Cardiac muscle cell (in vitro differentiated cells and primary cell): ENCODE measurements at regions not wholly inside any gene's neighbourhood (a gene's known extent, or its start where the extent isn't known, plus 50 kb on each side); places are given as distances from the start of the nearest gene placed in this dataset.

Experiments used
- DNase-seq, 2 donors: peaks; one replicate each; pipeline versions ENCODE4 v3.0.0 to v3.0.0-alpha.2; 2010 to 2017; ENCODE audit warnings: low read depth in 1 of 2, low spot score in 1 of 2
- H3K27ac ChIP-seq: fragments of 200-600 bp; sonication (generic); 2 replicates; pipeline ENCODE4 v1.5.1; 2016
- H3K27me3 ChIP-seq: fragments of 200-600 bp; sonication (generic); 2 replicates; pipeline ENCODE4 v1.6.0; 2016; ENCODE audit warnings: control low read depth
- H3K36me3 ChIP-seq: fragments of 200-600 bp; sonication (generic); 2 replicates; pipeline ENCODE4 v1.5.1; 2016; ENCODE audit warnings: control low read depth
- H3K4me1 ChIP-seq: fragments of 200-600 bp; sonication (generic); 2 replicates; pipeline ENCODE4 v1.8.1; 2017; ENCODE audit warnings: low read depth, mild to moderate bottlenecking, mixed run types
- H3K4me3 ChIP-seq: fragments of 200-600 bp; sonication (generic); 2 replicates; pipeline ENCODE4 v1.5.1; 2016; ENCODE audit warnings: mild to moderate bottlenecking
- H3K9me3 ChIP-seq: fragments of 200-600 bp; sonication (generic); 2 replicates; pipeline ENCODE4 v1.5.1; 2017; ENCODE audit warnings: low read depth, mild to moderate bottlenecking, control low read depth
- TF ChIP-seq, protein P1 (sequence below): IDR thresholded peaks from 2 replicates; pipeline ENCODE4 v1.5.1; 2012; ENCODE audit warnings: low read depth, mild to moderate bottlenecking, low read length

DNA sequence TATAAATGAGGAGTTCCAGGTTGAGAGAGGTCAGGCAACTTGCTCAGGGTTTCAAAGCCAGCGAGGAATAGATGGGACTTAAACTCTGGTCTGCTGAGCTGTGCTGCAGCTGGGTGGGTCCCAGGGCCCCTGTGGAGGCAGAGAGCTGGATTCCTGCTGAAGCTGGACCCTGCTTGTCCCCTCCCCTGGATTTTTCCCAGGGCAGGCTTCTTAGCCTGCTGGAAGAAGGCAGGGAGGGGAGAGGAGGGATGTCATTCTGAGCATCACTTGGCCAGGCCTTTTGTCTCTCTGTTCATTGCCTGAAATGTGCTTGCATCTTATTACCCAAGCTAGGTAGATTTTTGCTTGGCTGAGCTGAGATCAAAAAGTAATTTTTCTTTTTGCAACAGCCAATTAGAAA lies 133.7 kb downstream of the DHX35 start:
- Histone ChIP-seq H3K36me3 (no peaks in the 10 kb centered on the region), H3K9me3 (no peaks in the 10 kb centered on the region), H3K4me3 (no peak overlapping the region), H3K4me1 (no peaks in the 10 kb centered on the region), H3K27me3 (no peaks in the 10 kb centered on the region), H3K27ac (no peak overlapping the region)
- TF ChIP-seq, protein P1, sequence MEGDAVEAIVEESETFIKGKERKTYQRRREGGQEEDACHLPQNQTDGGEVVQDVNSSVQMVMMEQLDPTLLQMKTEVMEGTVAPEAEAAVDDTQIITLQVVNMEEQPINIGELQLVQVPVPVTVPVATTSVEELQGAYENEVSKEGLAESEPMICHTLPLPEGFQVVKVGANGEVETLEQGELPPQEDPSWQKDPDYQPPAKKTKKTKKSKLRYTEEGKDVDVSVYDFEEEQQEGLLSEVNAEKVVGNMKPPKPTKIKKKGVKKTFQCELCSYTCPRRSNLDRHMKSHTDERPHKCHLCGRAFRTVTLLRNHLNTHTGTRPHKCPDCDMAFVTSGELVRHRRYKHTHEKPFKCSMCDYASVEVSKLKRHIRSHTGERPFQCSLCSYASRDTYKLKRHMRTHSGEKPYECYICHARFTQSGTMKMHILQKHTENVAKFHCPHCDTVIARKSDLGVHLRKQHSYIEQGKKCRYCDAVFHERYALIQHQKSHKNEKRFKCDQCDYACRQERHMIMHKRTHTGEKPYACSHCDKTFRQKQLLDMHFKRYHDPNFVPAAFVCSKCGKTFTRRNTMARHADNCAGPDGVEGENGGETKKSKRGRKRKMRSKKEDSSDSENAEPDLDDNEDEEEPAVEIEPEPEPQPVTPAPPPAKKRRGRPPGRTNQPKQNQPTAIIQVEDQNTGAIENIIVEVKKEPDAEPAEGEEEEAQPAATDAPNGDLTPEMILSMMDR = no peak
- no peak for DNase-seq

DNA sequence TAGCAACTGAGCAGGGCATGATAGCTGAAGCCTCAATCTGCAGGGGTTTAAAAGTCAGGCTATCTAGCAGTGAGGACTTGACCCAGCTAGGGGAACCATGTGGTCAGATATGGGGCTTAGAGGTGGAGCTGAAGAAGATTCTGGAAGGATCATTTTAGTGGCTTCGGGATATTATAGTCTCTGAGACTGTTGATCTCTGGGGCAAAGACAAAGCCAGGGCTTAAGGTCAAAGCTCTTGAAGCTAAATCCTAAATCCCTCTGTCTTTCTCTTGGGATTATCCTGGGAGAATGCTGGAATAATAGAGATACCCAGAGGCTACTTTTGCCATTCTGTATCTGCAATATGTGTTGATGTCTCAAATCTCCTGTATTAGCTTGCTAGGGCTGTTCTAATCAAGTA lies 132.2 kb downstream of the DHX35 start:
- H3K27ac ChIP-seq = no peak overlapping the region
- no peaks in the 10 kb centered on the region for H3K4me1 ChIP-seq
- no peaks in the 10 kb centered on the region for H3K27me3 ChIP-seq
- DNase-seq = no peak
- H3K36me3 ChIP-seq = no peaks in the 10 kb centered on the region
- no peak overlapping the region for H3K4me3 ChIP-seq
- H3K9me3 ChIP-seq = no peaks in the 10 kb centered on the region
- TF ChIP-seq, protein P1 = no peak

DNA sequence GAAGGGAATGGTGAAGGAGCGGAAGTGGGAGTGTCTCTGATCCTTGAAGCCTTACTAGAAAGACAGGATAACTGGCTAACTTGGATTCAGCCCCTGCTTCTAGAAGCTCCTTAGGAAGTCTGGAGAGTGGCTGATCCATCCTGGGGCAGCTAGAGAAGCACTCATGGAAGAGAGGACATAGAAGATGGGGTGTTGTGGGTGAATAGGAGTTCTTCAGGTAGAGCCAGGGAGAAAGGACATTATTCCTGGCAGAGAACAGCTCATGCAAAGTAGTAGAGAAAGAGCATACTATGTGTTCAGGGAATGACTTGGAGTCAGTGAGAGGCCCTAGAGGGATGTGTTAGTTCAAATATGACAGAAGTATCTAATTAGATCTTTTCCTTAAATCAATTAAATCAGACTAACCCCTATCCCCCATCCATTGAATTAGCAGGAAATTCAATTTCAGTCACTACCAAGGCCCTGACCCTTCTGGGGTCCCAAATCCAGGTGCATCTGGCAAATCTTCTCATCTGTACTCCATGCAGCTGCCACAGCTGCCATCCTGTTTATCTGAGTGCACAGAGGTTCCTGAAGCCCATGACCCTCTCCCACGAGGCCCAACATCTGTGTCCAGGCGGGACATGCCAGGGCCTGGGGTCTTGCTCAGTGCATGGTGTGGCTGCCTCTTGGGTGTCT lies 130.7 kb downstream of the DHX35 start:
- Histone ChIP-seq H3K36me3 (no peaks in the 10 kb centered on the region), H3K4me3 (no peak overlapping the region), H3K27me3 (no peaks in the 10 kb centered on the region), H3K27ac (no peak overlapping the region), H3K9me3 (no peaks in the 10 kb centered on the region), H3K4me1 (no peaks in the 10 kb centered on the region)
- DNase-seq = no peak
- TF ChIP-seq, protein P1 = no peak

DNA sequence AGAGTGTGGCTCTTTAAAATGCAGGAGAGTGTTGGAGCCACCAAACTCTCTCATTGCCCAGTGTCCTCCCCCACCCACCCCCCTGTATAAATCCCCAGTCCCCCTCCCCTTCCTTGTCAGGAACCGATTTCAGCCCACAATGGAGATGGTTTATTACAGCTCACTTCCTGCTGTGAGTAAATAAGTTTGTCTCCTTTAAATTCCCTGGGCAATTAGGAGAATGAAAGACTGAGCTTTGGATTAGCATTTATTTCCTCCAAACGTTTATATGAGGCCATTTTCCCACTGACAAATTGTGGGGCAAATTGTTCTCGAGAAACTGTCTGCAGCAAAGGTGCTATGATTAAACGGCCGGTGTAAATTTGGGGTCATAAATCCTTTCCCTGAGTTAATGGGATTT lies 128.8 kb downstream of the DHX35 start:
- H3K27ac ChIP-seq = no peak overlapping the region
- no peak overlapping the region for H3K4me3 ChIP-seq
- H3K36me3 ChIP-seq = no peaks in the 10 kb centered on the region
- no peaks in the 10 kb centered on the region for H3K9me3 ChIP-seq
- DNase-seq = no peak
- TF ChIP-seq, protein P1 = no peak
- no peaks in the 10 kb centered on the region for H3K27me3 ChIP-seq
- no peaks in the 10 kb centered on the region for H3K4me1 ChIP-seq

DNA sequence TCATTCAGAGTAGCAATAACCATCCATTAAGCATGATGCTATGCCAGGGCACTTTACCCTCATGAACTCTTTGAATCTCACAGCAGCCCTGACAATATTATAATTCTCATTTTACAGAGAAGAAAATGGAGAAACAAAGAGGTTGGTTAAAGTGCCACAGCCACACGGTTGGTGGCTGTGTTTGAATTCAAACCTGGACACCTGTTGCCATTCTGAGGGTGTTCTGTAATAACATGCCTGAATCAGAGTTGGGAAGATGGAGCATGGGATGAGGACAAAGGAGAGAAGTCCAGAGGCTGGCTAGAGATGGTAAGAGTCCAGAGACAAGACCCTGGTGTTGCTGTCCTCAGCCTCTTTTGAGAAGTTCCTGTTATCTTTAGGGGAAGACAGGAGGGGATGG lies 127.7 kb downstream of the DHX35 start:
- H3K27me3 ChIP-seq = no peaks in the 10 kb centered on the region
- no peaks in the 10 kb centered on the region for H3K36me3 ChIP-seq
- TF ChIP-seq, protein P1 = no peak
- DNase-seq = no peak
- no peak overlapping the region for H3K4me3 ChIP-seq
- H3K9me3 ChIP-seq = no peaks in the 10 kb centered on the region
- H3K4me1 ChIP-seq = no peaks in the 10 kb centered on the region
- no peak overlapping the region for H3K27ac ChIP-seq
